H1 (cell line): ENCODE measurements at regions not wholly inside any gene's neighbourhood (a gene's known extent, or its start where the extent isn't known, plus 50 kb on each side); places are given as distances from the start of the nearest gene placed in this dataset.
A peak's percentile ranks its signal among the peaks of the same experiment; 100 is the strongest.

Experiments
- CTCF ChIA-PET: fragments of 300-600 bp; sonication (Branson Sonifier 250); formaldehyde crosslinking; loops from one replicate; lab custom pipeline; 2021; ENCODE audit not compliant: partially characterized antibody; lab: Charles Lee
- POLR2A ChIA-PET: fragments of 300-600 bp; sonication (Branson Sonifier 250); formaldehyde crosslinking; loops from one replicate; lab custom pipeline; 2021; ENCODE audit warnings: inconsistent platforms; ENCODE audit not compliant: partially characterized antibody; lab: Charles Lee
- DNase-seq, 2 experiments: peaks; one replicate each; pipeline versions ENCODE4 v3.0.0 to v3.0.0-alpha.2; 2010 to 2022; ENCODE audit warnings: low spot score in 2 of 2, low read depth in 1 of 2, mixed read lengths in 1 of 2
- FAIRE-seq: peaks from 2 replicates; lab custom pipeline; 2011; peaks lifted over from hg19 to GRCh38; lab: Jason Lieb, UNC
- H2AFZ ChIP-seq: 2 replicates; pipeline ENCODE4 v1.8.1; 2012; ENCODE audit warnings: low read length, inconsistent platforms
- H2AK5ac ChIP-seq: 2 replicates; pipeline ENCODE4 v1.6.1; 2013; ENCODE audit warnings: low read depth, low read length
- H2BK120ac ChIP-seq: replicated peaks from 2 replicates; pipeline ENCODE3; 2013; ENCODE audit warnings: low read depth, low read length, inconsistent platforms
- H2BK12ac ChIP-seq: 2 replicates; pipeline ENCODE4 v1.6.1; 2013; ENCODE audit warnings: low read depth, low read length
- H2BK15ac ChIP-seq: 2 replicates; pipeline ENCODE4 v1.6.1; 2013; ENCODE audit warnings: low read length
- H2BK20ac ChIP-seq: 2 replicates; pipeline ENCODE4 v1.6.1; 2013; ENCODE audit warnings: low read length
- H2BK5ac ChIP-seq: 2 replicates; pipeline ENCODE4 v1.6.1; 2013; ENCODE audit warnings: low read depth, low read length
- H3K14ac ChIP-seq: 2 replicates; pipeline ENCODE4 v1.6.1; 2013; ENCODE audit warnings: inconsistent platforms; ENCODE audit not compliant: insufficient read length
- H3K18ac ChIP-seq: 2 replicates; pipeline ENCODE4 v1.6.1; 2013; ENCODE audit warnings: low read length; ENCODE audit errors: extremely low read depth
- H3K23ac ChIP-seq: 2 replicates; pipeline ENCODE4 v1.6.1; 2013; ENCODE audit warnings: inconsistent platforms; ENCODE audit not compliant: insufficient read length
- H3K23me2 ChIP-seq: 2 replicates; pipeline ENCODE4 v1.6.1; 2013; ENCODE audit warnings: low read depth, low read length
- H3K27ac ChIP-seq: 2 replicates; pipeline ENCODE4 v1.6.1; 2011; ENCODE audit warnings: low read depth, low read length, inconsistent platforms
- H3K27me3 ChIP-seq, 4 experiments: replicated peaks in 1 of 4; 1 replicate in 1 of 4; 2 replicates in 3 of 4; pipeline versions ENCODE4 v1.6.1 to v1.8.1; 2011 to 2013; ENCODE audit warnings: low read length in 3 of 4, mild to moderate bottlenecking in 3 of 4, inconsistent platforms in 2 of 4, mixed read lengths in 2 of 4, moderate library complexity in 1 of 4; ENCODE audit not compliant: control insufficient read depth in 3 of 4, insufficient read depth in 3 of 4; ENCODE audit errors: extremely low read depth in 1 of 4
- H3K36me3 ChIP-seq, 4 experiments: 2 replicates each; pipeline versions ENCODE4 v1.6.1 to v1.8.1; 2011 to 2013; ENCODE audit warnings: mild to moderate bottlenecking in 4 of 4, low read length in 3 of 4, moderate library complexity in 2 of 4, control low read depth in 1 of 4, inconsistent platforms in 1 of 4; ENCODE audit not compliant: insufficient read depth in 4 of 4, control insufficient read depth in 2 of 4
- H3K4ac ChIP-seq: replicated peaks from 2 replicates; pipeline ENCODE3; 2013; ENCODE audit warnings: low read length, low read depth, mixed read lengths, inconsistent platforms; ENCODE audit not compliant: insufficient read length
- H3K4me1 ChIP-seq, 4 experiments: replicated peaks in 1 of 4; 1 replicate in 1 of 4; 2 replicates in 3 of 4; pipeline versions ENCODE4 v1.6.1 to v1.8.1; 2011 to 2013; ENCODE audit warnings: low read length in 3 of 4, inconsistent platforms in 2 of 4, mixed read lengths in 1 of 4; ENCODE audit not compliant: insufficient read depth in 4 of 4, control insufficient read depth in 3 of 4
- H3K4me2 ChIP-seq, 2 experiments: 2 replicates each; pipeline versions ENCODE4 v1.6.1 to v1.8.1; 2011 to 2013; ENCODE audit warnings: low read depth in 2 of 2, low read length in 2 of 2, control low read depth in 1 of 2, inconsistent platforms in 1 of 2, mild to moderate bottlenecking in 1 of 2; ENCODE audit not compliant: insufficient read depth in 1 of 2
- H3K4me3 ChIP-seq, 4 experiments: fragments of 200-600, 300-600 bp in 1 of 4; sonication (generic), shearing (Covaris generic), sonication (Bioruptor Twin) in 1 of 4; 2 replicates each; pipeline versions ENCODE4 v1.5.1 to v1.8.1; 2011 to 2016; ENCODE audit warnings: low read length in 4 of 4, low read depth in 3 of 4, control low read depth in 2 of 4, inconsistent platforms in 2 of 4, mild to moderate bottlenecking in 2 of 4, mixed read lengths in 1 of 4, moderate library complexity in 1 of 4; ENCODE audit not compliant: insufficient read depth in 2 of 4; ENCODE audit errors: extremely low read depth in 1 of 4
- H3K56ac ChIP-seq: replicated peaks from 2 replicates; pipeline ENCODE3; 2013; ENCODE audit warnings: low read depth, mild to moderate bottlenecking, mixed read lengths, low read length, inconsistent platforms; ENCODE audit not compliant: insufficient read length
- H3K79me1 ChIP-seq: 2 replicates; pipeline ENCODE4 v1.6.1; 2013; ENCODE audit warnings: low read depth, low read length, control low read depth
- H3K79me2 ChIP-seq, 2 experiments: 2 replicates each; pipeline versions ENCODE4 v1.6.1 to v1.8.1; 2012 to 2013; ENCODE audit warnings: low read length in 2 of 2, mild to moderate bottlenecking in 2 of 2, inconsistent platforms in 1 of 2; ENCODE audit not compliant: insufficient read depth in 2 of 2, control insufficient read depth in 1 of 2
- H3K9ac ChIP-seq, 4 experiments: replicated peaks in 1 of 4; 1 replicate in 1 of 4; 2 replicates in 3 of 4; pipeline versions ENCODE4 v1.6.1 to v1.8.1; 2011 to 2013; ENCODE audit warnings: low read depth in 3 of 4, low read length in 3 of 4, control low read depth in 2 of 4, mild to moderate bottlenecking in 2 of 4, moderate library complexity in 2 of 4, inconsistent platforms in 1 of 4; ENCODE audit errors: extremely low read depth in 1 of 4
- H3K9me3 ChIP-seq, 2 experiments: 2 replicates each; pipeline versions ENCODE4 v1.6.1 to v1.8.1; 2012 to 2013; ENCODE audit warnings: mild to moderate bottlenecking in 2 of 2, moderate library complexity in 2 of 2, control low read depth in 1 of 2, inconsistent platforms in 1 of 2, low read depth in 1 of 2, low read length in 1 of 2, mixed read lengths in 1 of 2; ENCODE audit not compliant: insufficient read depth in 2 of 2
- H4K20me1 ChIP-seq, 2 experiments: replicated peaks in 1 of 2; 2 replicates each; pipeline versions ENCODE3 to v1.8.1; 2011 to 2013; ENCODE audit warnings: inconsistent platforms in 2 of 2, low read length in 2 of 2, mild to moderate bottlenecking in 1 of 2; ENCODE audit not compliant: insufficient read depth in 2 of 2, control insufficient read depth in 1 of 2
- H4K5ac ChIP-seq: 2 replicates; pipeline ENCODE4 v1.6.1; 2013; ENCODE audit warnings: low read length, low read depth, mixed read lengths, inconsistent platforms; ENCODE audit not compliant: insufficient read length
- H4K8ac ChIP-seq: 2 replicates; pipeline ENCODE4 v1.8.0; 2013; ENCODE audit warnings: mild to moderate bottlenecking, moderate library complexity, low read length, inconsistent platforms; ENCODE audit not compliant: insufficient read depth; ENCODE audit errors: extremely low read depth
- H4K91ac ChIP-seq: replicated peaks from 2 replicates; pipeline ENCODE3; 2013; ENCODE audit warnings: low read length, mixed read lengths, inconsistent platforms; ENCODE audit not compliant: insufficient read length
- EGR1 ChIP-seq: IDR thresholded peaks from 2 replicates; pipeline ENCODE4 v1.6.1; 2011; ENCODE audit warnings: low read depth, low read length, borderline replicate concordance
- HDAC6 ChIP-seq: IDR thresholded peaks from one replicate; pipeline ENCODE4 v1.7.1; 2012; ENCODE audit warnings: low read depth, mild to moderate bottlenecking, inconsistent platforms, low read length, moderate library complexity
- NRF1 ChIP-seq: IDR thresholded peaks from 2 replicates; pipeline ENCODE4 v1.6.1; 2011; ENCODE audit warnings: mild to moderate bottlenecking, low read depth, low read length, improper control_type of control experiment
- WGBS, 2 experiments: shearing (Covaris generic) in 1 of 2; methylation state at CpG; one replicate each; pipeline versions ENCODE4 v1.1.6 to v1.1.7; 2013 to 2015; ENCODE audit warnings: low lambda C conversion rate in 2 of 2, mixed read lengths in 2 of 2, inconsistent platforms in 1 of 2, low coverage in 1 of 2, missing lambda C conversion rate in 1 of 2; ENCODE audit not compliant: insufficient replicate concordance in 2 of 2, insufficient coverage in 1 of 2, insufficient read length in 1 of 2; ENCODE audit errors: extremely low coverage in 1 of 2, missing lambda C conversion rate in 1 of 2; 5-methylcytosine and 5-hydroxymethylcytosine counted together

- Histone ChIP-seq H3K4me2 (no peak overlapping the region), H3K4ac (no peak overlapping the region), H4K8ac (no peak overlapping the region; the same call in 1 of the 2 replicates), H3K36me3 (no peaks in the 10 kb centered on the region), H3K23me2 (peaks cover 1% of the 10 kb centered on the region; the same call in 1 of the 2 replicates), H2BK12ac (peak overlapping the region; percentile 13; the same call in 1 of the 2 replicates), H3K14ac (no peak overlapping the region), H3K23ac (no peak overlapping the region), H3K4me3 (no peak overlapping the region), H3K27me3 (no peaks in the 10 kb centered on the region), H3K79me1 (no peaks in the 10 kb centered on the region), H3K56ac (no peak overlapping the region), H2BK120ac (no peak overlapping the region), H2AFZ (no peak overlapping the region), H4K5ac (no peak overlapping the region), H2BK20ac (no peak overlapping the region), H3K9me3 (no peaks in the 10 kb centered on the region), H3K79me2 (no peaks in the 10 kb centered on the region), H4K20me1 (no peaks in the 10 kb centered on the region), H2BK5ac (no peak overlapping the region), H2BK15ac (no peak overlapping the region), H3K18ac (no peak overlapping the region), H3K9ac (no peak overlapping the region), H3K27ac (no peak overlapping the region), H4K91ac (no peak overlapping the region), H2AK5ac (no peak overlapping the region), H3K4me1 (peaks cover 0 to 4% (median 2%) of the 10 kb centered on the region in 4 experiments; a peak in 5 of 7 replicates)
- DNase-seq (peak in 1 of 2 experiments; percentile 19), FAIRE-seq (no peak)
- POLR2A ChIA-PET: interaction anchor here (0.7 to 1.7 kb wide), 2 partner anchors 69 to 152 kb away, joined by 3 to 5 read pairs; partner anchors contain the start of gene CCND2
- 80% methylated on average over 6 of the region's 6 CpGs; no CpG with 5 or more reads in 1 of the 2 experiments for WGBS, 2 experiments
- CTCF ChIA-PET: interaction anchor here (0.7 to 1.4 kb wide), 6 partner anchors 9 to 162 kb away, joined by 3 read pairs; no protein-coding TSS in a partner anchor
- TF ChIP-seq HDAC6 (no peak), NRF1 (no peak), EGR1 (no peak)
These were observed 152.0 kb upstream of the CCND2 start for GRCh38 chr12:4121506-4122020.
